ENCODE measurements at regions not wholly inside any gene's neighbourhood (a gene's known extent, or its start where the extent isn't known, plus 50 kb on each side); places are given as distances from the start of the nearest gene placed in this dataset.

- no peak overlapping the region for H2AK5ac ChIP-seq (ENCODE audit: low read length, severe bottlenecking)
- H3K4ac ChIP-seq (ENCODE audit: low read depth in 1 of 2, low read length in 2 of 2), result no peak overlapping the region
- H2BK12ac ChIP-seq (ENCODE audit: low read length in 2 of 2), result no peak overlapping the region
- H3K4me2 ChIP-seq (ENCODE audit: low read length, poor library complexity, severe bottlenecking), result no peak overlapping the region
- no peak overlapping the region for H3K27ac ChIP-seq (ENCODE audit: low read length, poor library complexity, severe bottlenecking)
- H3K18ac ChIP-seq (ENCODE audit: low read depth in 1 of 2, low read length in 2 of 2), result no peak overlapping the region
- H3K14ac ChIP-seq (ENCODE audit: low read length in 2 of 2), result no peak overlapping the region
- no peak overlapping the region for H2BK5ac ChIP-seq (ENCODE audit: low read depth, low read length, poor library complexity, severe bottlenecking)
- H3K36me3 ChIP-seq (ENCODE audit: control insufficient read depth in 1 of 2, insufficient read depth in 2 of 2, low read depth in 1 of 2, low read length in 2 of 2), result no peaks in the 10 kb centered on the region
- no peak overlapping the region for H4K91ac ChIP-seq (ENCODE audit: low read length)
- no peak overlapping the region for H4K8ac ChIP-seq (ENCODE audit: low read length)
- H2BK15ac ChIP-seq (ENCODE audit: low read depth, poor library complexity, severe bottlenecking), result no peak overlapping the region
- no peaks in the 10 kb centered on the region for H3K4me1 ChIP-seq (ENCODE audit: control insufficient read depth, insufficient read depth, low read depth, low read length)
- H3K9ac ChIP-seq (ENCODE audit: low read length), result no peak overlapping the region
- H3K27me3 ChIP-seq (ENCODE audit: control insufficient read depth in 1 of 2, insufficient read depth in 1 of 2, low read length in 2 of 2), result peaks cover 0 to 8% of the 10 kb centered on the region in 2 experiments
- peaks cover 4% of the 10 kb centered on the region for H3K9me3 ChIP-seq (ENCODE audit: control insufficient read depth, low read length)
- H3K4me3 ChIP-seq (ENCODE audit: insufficient read depth in 1 of 2, low read depth in 1 of 2, low read length in 2 of 2), result no peak overlapping the region
- DNase-seq, result no peak
- H2AFZ ChIP-seq (ENCODE audit: low read depth, low read length), result no peak overlapping the region
- H3K79me1 ChIP-seq (replicated peaks; ENCODE audit: low read length, poor library complexity, severe bottlenecking), result no peaks in the 10 kb centered on the region
- no peak overlapping the region for H2BK120ac ChIP-seq (ENCODE audit: low read depth, low read length)
- H3K23ac ChIP-seq (ENCODE audit: low read length in 2 of 2), result no peak overlapping the region
Measured at GRCh38 chr13:94936633-94937032, 224.3 kb upstream of the SOX21 start.

- Histone ChIP-seq H4K8ac (ENCODE audit: low read length) (no peak overlapping the region), H3K4ac (ENCODE audit: low read depth in 1 of 2, low read length in 2 of 2) (no peak overlapping the region), H3K23ac (ENCODE audit: low read length in 2 of 2) (no peak overlapping the region), H2AFZ (ENCODE audit: low read depth, low read length) (no peak overlapping the region), H2BK15ac (ENCODE audit: low read depth, poor library complexity, severe bottlenecking) (no peak overlapping the region), H3K27me3 (ENCODE audit: control insufficient read depth in 1 of 2, insufficient read depth in 1 of 2, low read length in 2 of 2) (peaks cover 0 to 8% of the 10 kb centered on the region in 2 experiments), H3K4me3 (ENCODE audit: insufficient read depth in 1 of 2, low read depth in 1 of 2, low read length in 2 of 2) (no peak overlapping the region), H3K79me1 (replicated peaks; ENCODE audit: low read length, poor library complexity, severe bottlenecking) (no peaks in the 10 kb centered on the region), H3K9ac (ENCODE audit: low read length) (no peak overlapping the region), H2BK12ac (ENCODE audit: low read length in 2 of 2) (no peak overlapping the region), H3K4me2 (ENCODE audit: low read length, poor library complexity, severe bottlenecking) (no peak overlapping the region), H4K91ac (ENCODE audit: low read length) (no peak overlapping the region), H3K9me3 (ENCODE audit: control insufficient read depth, low read length) (peaks cover 4% of the 10 kb centered on the region), H2BK5ac (ENCODE audit: low read depth, low read length, poor library complexity, severe bottlenecking) (no peak overlapping the region), H3K4me1 (ENCODE audit: control insufficient read depth, insufficient read depth, low read depth, low read length) (no peaks in the 10 kb centered on the region), H3K36me3 (ENCODE audit: control insufficient read depth in 1 of 2, insufficient read depth in 2 of 2, low read depth in 1 of 2, low read length in 2 of 2) (no peaks in the 10 kb centered on the region), H2BK120ac (ENCODE audit: low read depth, low read length) (no peak overlapping the region), H3K14ac (ENCODE audit: low read length in 2 of 2) (no peak overlapping the region), H3K18ac (ENCODE audit: low read depth in 1 of 2, low read length in 2 of 2) (no peak overlapping the region), H3K27ac (ENCODE audit: low read length, poor library complexity, severe bottlenecking) (no peak overlapping the region), H2AK5ac (ENCODE audit: low read length, severe bottlenecking) (no peak overlapping the region)
- no peak for DNase-seq
- 76% methylated on average over 2 of the region's 4 CpGs for WGBS
Measured at GRCh38 chr13:94933936-94934335, 221.6 kb upstream of the SOX21 start.

GRCh38 chr13:94933230-94933751, 220.9 kb upstream of the SOX21 start:
- Histone ChIP-seq H3K4me1 (ENCODE audit: control insufficient read depth, insufficient read depth, low read depth, low read length) (no peaks in the 10 kb centered on the region), H2AFZ (ENCODE audit: low read depth, low read length) (no peak overlapping the region), H2BK5ac (ENCODE audit: low read depth, low read length, poor library complexity, severe bottlenecking) (no peak overlapping the region), H3K9me3 (ENCODE audit: control insufficient read depth, low read length) (peaks cover 4% of the 10 kb centered on the region), H4K8ac (ENCODE audit: low read length) (no peak overlapping the region), H3K18ac (ENCODE audit: low read depth in 1 of 2, low read length in 2 of 2) (no peak overlapping the region), H3K14ac (ENCODE audit: low read length in 2 of 2) (no peak overlapping the region), H3K79me1 (replicated peaks; ENCODE audit: low read length, poor library complexity, severe bottlenecking) (no peaks in the 10 kb centered on the region), H3K36me3 (ENCODE audit: control insufficient read depth in 1 of 2, insufficient read depth in 2 of 2, low read depth in 1 of 2, low read length in 2 of 2) (no peaks in the 10 kb centered on the region), H2BK15ac (ENCODE audit: low read depth, poor library complexity, severe bottlenecking) (no peak overlapping the region), H2BK120ac (ENCODE audit: low read depth, low read length) (no peak overlapping the region), H3K27me3 (ENCODE audit: control insufficient read depth in 1 of 2, insufficient read depth in 1 of 2, low read length in 2 of 2) (peaks cover 0 to 7% of the 10 kb centered on the region in 2 experiments), H3K4me3 (ENCODE audit: insufficient read depth in 1 of 2, low read depth in 1 of 2, low read length in 2 of 2) (no peak overlapping the region), H3K4ac (ENCODE audit: low read depth in 1 of 2, low read length in 2 of 2) (no peak overlapping the region), H3K4me2 (ENCODE audit: low read length, poor library complexity, severe bottlenecking) (no peak overlapping the region), H3K27ac (ENCODE audit: low read length, poor library complexity, severe bottlenecking) (no peak overlapping the region), H2BK12ac (ENCODE audit: low read length in 2 of 2) (no peak overlapping the region), H4K91ac (ENCODE audit: low read length) (no peak overlapping the region), H3K23ac (ENCODE audit: low read length in 2 of 2) (no peak overlapping the region), H2AK5ac (ENCODE audit: low read length, severe bottlenecking) (no peak overlapping the region), H3K9ac (ENCODE audit: low read length) (no peak overlapping the region)
- no peak for DNase-seq
- 88% methylated on average over 2 of the region's 4 CpGs for WGBS

- Histone ChIP-seq H3K36me3 (ENCODE audit: control insufficient read depth in 1 of 2, insufficient read depth in 2 of 2, low read depth in 1 of 2, low read length in 2 of 2) (no peaks in the 10 kb centered on the region), H3K4me3 (ENCODE audit: insufficient read depth in 1 of 2, low read depth in 1 of 2, low read length in 2 of 2) (no peak overlapping the region), H3K23ac (ENCODE audit: low read length in 2 of 2) (no peak overlapping the region), H3K9me3 (ENCODE audit: control insufficient read depth, low read length) (peaks cover under 1% of the 10 kb centered on the region), H3K27me3 (ENCODE audit: control insufficient read depth in 1 of 2, insufficient read depth in 1 of 2, low read length in 2 of 2) (peaks cover 0 to 17% of the 10 kb centered on the region in 2 experiments), H3K18ac (ENCODE audit: low read depth in 1 of 2, low read length in 2 of 2) (no peak overlapping the region), H2BK5ac (ENCODE audit: low read depth, low read length, poor library complexity, severe bottlenecking) (no peak overlapping the region), H3K4me2 (ENCODE audit: low read length, poor library complexity, severe bottlenecking) (no peak overlapping the region), H2BK120ac (ENCODE audit: low read depth, low read length) (no peak overlapping the region), H4K91ac (ENCODE audit: low read length) (no peak overlapping the region), H3K79me1 (replicated peaks; ENCODE audit: low read length, poor library complexity, severe bottlenecking) (no peaks in the 10 kb centered on the region), H2BK12ac (ENCODE audit: low read length in 2 of 2) (no peak overlapping the region), H3K27ac (ENCODE audit: low read length, poor library complexity, severe bottlenecking) (no peak overlapping the region), H3K4ac (ENCODE audit: low read depth in 1 of 2, low read length in 2 of 2) (no peak overlapping the region), H2BK15ac (ENCODE audit: low read depth, poor library complexity, severe bottlenecking) (no peak overlapping the region), H3K4me1 (ENCODE audit: control insufficient read depth, insufficient read depth, low read depth, low read length) (no peaks in the 10 kb centered on the region), H3K9ac (ENCODE audit: low read length) (no peak overlapping the region), H3K14ac (ENCODE audit: low read length in 2 of 2) (no peak overlapping the region), H2AK5ac (ENCODE audit: low read length, severe bottlenecking) (no peak overlapping the region), H4K8ac (ENCODE audit: low read length) (no peak overlapping the region), H2AFZ (ENCODE audit: low read depth, low read length) (no peak overlapping the region)
- 92% methylated on average over 5 of the region's 5 CpGs for WGBS
- DNase-seq, result no peak
Measured at GRCh38 chr13:94928127-94928775, 215.9 kb upstream of the SOX21 start.
